HFFc6 (cell line): ENCODE measurements at regions not wholly inside any gene's neighbourhood (a gene's known extent, or its start where the extent isn't known, plus 50 kb on each side); places are given as distances from the start of the nearest gene placed in this dataset.

Source experiments
- DNase-seq: peaks from one replicate; pipeline ENCODE4 v3.0.0-alpha.2; 2018
- H3K27ac Mint-ChIP-seq: 2 replicates; pipeline ENCODE4 v1.8.0; 2020; ENCODE audit warnings: mild to moderate bottlenecking, mixed read lengths
- H3K27me3 Mint-ChIP-seq: 2 replicates; pipeline ENCODE4 v1.8.0; 2021; ENCODE audit warnings: mild to moderate bottlenecking, moderate library complexity, mixed read lengths; ENCODE audit not compliant: insufficient read depth
- H3K36me3 Mint-ChIP-seq: 2 replicates; pipeline ENCODE4 v1.8.0; 2021; ENCODE audit warnings: low read depth, mixed read lengths
- H3K4me1 Mint-ChIP-seq: 2 replicates; pipeline ENCODE4 v1.8.0; 2020; ENCODE audit warnings: low read depth, mixed read lengths
- H3K4me3 Mint-ChIP-seq: 2 replicates; pipeline ENCODE4 v1.8.0; 2020; ENCODE audit warnings: mild to moderate bottlenecking, moderate library complexity, mixed read lengths
- H3K9me3 Mint-ChIP-seq: 2 replicates; pipeline ENCODE4 v1.8.0; 2020; ENCODE audit warnings: mild to moderate bottlenecking, mixed read lengths
- CTCF ChIP-seq: fragments of 200-600 bp; sonication (generic); IDR thresholded peaks from 2 replicates; pipeline ENCODE4 v1.5.0; 2021; ENCODE audit warnings: antibody characterized with exemption, mild to moderate bottlenecking

- no peak overlapping the region for H3K27ac Mint-ChIP-seq
- peaks cover 80% of the 10 kb centered on the region for H3K9me3 Mint-ChIP-seq
- no peaks in the 10 kb centered on the region for H3K27me3 Mint-ChIP-seq
- no peak for TF ChIP-seq CTCF
- H3K36me3 Mint-ChIP-seq, result peaks cover 15% of the 10 kb centered on the region
- H3K4me3 Mint-ChIP-seq, result no peak overlapping the region
- no peaks in the 10 kb centered on the region for H3K4me1 Mint-ChIP-seq
- no peak for DNase-seq
Measured at GRCh38 chr13:112248406-112248760, 127.8 kb upstream of the SPACA7 start.

- Mint-ChIP-seq H3K4me3 (no peak overlapping the region), H3K9me3 (peaks cover 87% of the 10 kb centered on the region), H3K36me3 (peaks cover 22% of the 10 kb centered on the region), H3K4me1 (no peaks in the 10 kb centered on the region), H3K27me3 (no peaks in the 10 kb centered on the region), H3K27ac (no peak overlapping the region)
- no peak for TF ChIP-seq CTCF
- DNase-seq, result no peak
Measured at GRCh38 chr13:112248862-112249592, 127.1 kb upstream of the SPACA7 start.

GRCh38 chr13:112249644-112250610 lies 126.2 kb upstream of the SPACA7 start:
- Mint-ChIP-seq H3K36me3 (peaks cover 24% of the 10 kb centered on the region), H3K4me1 (no peaks in the 10 kb centered on the region), H3K27me3 (no peaks in the 10 kb centered on the region), H3K9me3 (peaks cover 91% of the 10 kb centered on the region), H3K4me3 (no peak overlapping the region), H3K27ac (no peak overlapping the region)
- no peak for TF ChIP-seq CTCF
- no peak for DNase-seq

GRCh38 chr13:112250788-112251445 lies 125.2 kb upstream of the SPACA7 start:
- Mint-ChIP-seq H3K36me3 (peaks cover 24% of the 10 kb centered on the region), H3K27me3 (peaks cover 2% of the 10 kb centered on the region; the same call in 1 of the 2 replicates), H3K27ac (no peak overlapping the region), H3K4me1 (no peaks in the 10 kb centered on the region), H3K9me3 (peaks cover 89% of the 10 kb centered on the region), H3K4me3 (no peak overlapping the region)
- no peak for DNase-seq
- TF ChIP-seq CTCF, result no peak

GRCh38 chr13:112251930-112252585 lies 124.1 kb upstream of the SPACA7 start:
- peaks cover 24% of the 10 kb centered on the region for H3K36me3 Mint-ChIP-seq
- no peak overlapping the region for H3K4me3 Mint-ChIP-seq
- H3K9me3 Mint-ChIP-seq, result peaks cover 89% of the 10 kb centered on the region
- no peak overlapping the region for H3K27ac Mint-ChIP-seq
- H3K4me1 Mint-ChIP-seq, result no peaks in the 10 kb centered on the region
- peaks cover 2% of the 10 kb centered on the region; the same call in 1 of the 2 replicates for H3K27me3 Mint-ChIP-seq
- no peak for DNase-seq
- TF ChIP-seq CTCF, result no peak
